Brain microvascular endothelial cell (primary cell): ENCODE measurements at regions not wholly inside any gene's neighbourhood (a gene's known extent, or its start where the extent isn't known, plus 50 kb on each side); places are given as distances from the start of the nearest gene placed in this dataset.
A peak's percentile ranks its signal among the peaks of the same experiment; 100 is the strongest.
"Not testable (repeated sequence)": the region's sequence is repeated elsewhere in the genome, so short reads cannot be mapped to it uniquely, and the experiment has no call there.

Experiments
- DNase-seq: peaks from one replicate; pipeline ENCODE4 v3.0.0-alpha.2; 2020
- H3K27ac ChIP-seq: fragments of 250-450 bp; sonication (Bioruptor Pico); 2 replicates; pipeline ENCODE4 v1.5.1; 2020; ENCODE audit warnings: mild to moderate bottlenecking, moderate library complexity
- H3K27me3 ChIP-seq: fragments of 250-450 bp; sonication (Bioruptor Pico); replicated peaks from 2 replicates; pipeline ENCODE4 v1.5.1; 2020; ENCODE audit warnings: mild to moderate bottlenecking
- H3K36me3 ChIP-seq: fragments of 250-450 bp; sonication (Bioruptor Pico); replicated peaks from 2 replicates; pipeline ENCODE4 v1.5.1; 2020; ENCODE audit warnings: mild to moderate bottlenecking
- H3K4me3 ChIP-seq: 2 replicates; pipeline ENCODE4 v1.5.1; 2011; ENCODE audit warnings: low read depth, mild to moderate bottlenecking, control low read depth, low read length, moderate library complexity
- in situ Hi-C: cut with HindIII; loops from 2 replicates; pipeline ENCODE4 v1.10.0; 2017; ENCODE audit warnings: low sequenced_read_pairs, low pct_ligation_motif_present
- TF ChIP-seq, protein P1 (sequence below): IDR thresholded peaks from 2 replicates; pipeline ENCODE4 v1.5.1; 2011; ENCODE audit warnings: low read depth, mild to moderate bottlenecking, moderate library complexity, low read length, control low read depth, inconsistent platforms; ENCODE audit errors: missing control alignments

DNA sequence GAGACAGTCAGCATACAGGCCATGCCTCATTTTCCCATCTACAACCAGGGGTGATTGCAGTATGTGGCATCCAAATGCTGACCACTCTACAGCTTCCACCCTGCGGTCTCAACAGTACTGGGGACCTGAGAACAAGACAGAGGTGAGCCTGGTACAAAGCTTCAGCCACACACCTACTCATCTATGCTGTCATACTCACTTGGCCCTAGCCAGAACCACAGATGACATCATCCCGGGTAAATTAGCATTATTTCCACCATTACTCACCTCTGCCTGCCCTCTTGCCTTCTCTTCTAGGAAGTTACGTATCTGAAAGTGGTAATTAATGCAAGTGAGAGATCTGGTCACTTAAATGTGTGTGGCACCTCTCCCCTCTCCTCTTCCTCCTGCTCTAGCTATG lies 208.2 kb upstream of the ARL4C start:
- in situ Hi-C loops, result no loop called here
- no peak overlapping the region for H3K27ac ChIP-seq
- TF ChIP-seq, protein P1, sequence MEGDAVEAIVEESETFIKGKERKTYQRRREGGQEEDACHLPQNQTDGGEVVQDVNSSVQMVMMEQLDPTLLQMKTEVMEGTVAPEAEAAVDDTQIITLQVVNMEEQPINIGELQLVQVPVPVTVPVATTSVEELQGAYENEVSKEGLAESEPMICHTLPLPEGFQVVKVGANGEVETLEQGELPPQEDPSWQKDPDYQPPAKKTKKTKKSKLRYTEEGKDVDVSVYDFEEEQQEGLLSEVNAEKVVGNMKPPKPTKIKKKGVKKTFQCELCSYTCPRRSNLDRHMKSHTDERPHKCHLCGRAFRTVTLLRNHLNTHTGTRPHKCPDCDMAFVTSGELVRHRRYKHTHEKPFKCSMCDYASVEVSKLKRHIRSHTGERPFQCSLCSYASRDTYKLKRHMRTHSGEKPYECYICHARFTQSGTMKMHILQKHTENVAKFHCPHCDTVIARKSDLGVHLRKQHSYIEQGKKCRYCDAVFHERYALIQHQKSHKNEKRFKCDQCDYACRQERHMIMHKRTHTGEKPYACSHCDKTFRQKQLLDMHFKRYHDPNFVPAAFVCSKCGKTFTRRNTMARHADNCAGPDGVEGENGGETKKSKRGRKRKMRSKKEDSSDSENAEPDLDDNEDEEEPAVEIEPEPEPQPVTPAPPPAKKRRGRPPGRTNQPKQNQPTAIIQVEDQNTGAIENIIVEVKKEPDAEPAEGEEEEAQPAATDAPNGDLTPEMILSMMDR, result no peak
- peak; percentile 43 for DNase-seq
- H3K4me3 ChIP-seq, result no peak overlapping the region
- no peaks in the 10 kb centered on the region for H3K36me3 ChIP-seq
- no peaks in the 10 kb centered on the region for H3K27me3 ChIP-seq

- no peak overlapping the region for H3K27ac ChIP-seq
- DNase-seq, result no peak
- no peaks in the 10 kb centered on the region for H3K36me3 ChIP-seq
- in situ Hi-C loops, result no loop called here
- TF ChIP-seq, protein P1, result no peak
- no peaks in the 10 kb centered on the region for H3K27me3 ChIP-seq
- no peak overlapping the region for H3K4me3 ChIP-seq
These were observed 206.4 kb upstream of the ARL4C start for GRCh38 chr2:234703258-234703657.

DNA sequence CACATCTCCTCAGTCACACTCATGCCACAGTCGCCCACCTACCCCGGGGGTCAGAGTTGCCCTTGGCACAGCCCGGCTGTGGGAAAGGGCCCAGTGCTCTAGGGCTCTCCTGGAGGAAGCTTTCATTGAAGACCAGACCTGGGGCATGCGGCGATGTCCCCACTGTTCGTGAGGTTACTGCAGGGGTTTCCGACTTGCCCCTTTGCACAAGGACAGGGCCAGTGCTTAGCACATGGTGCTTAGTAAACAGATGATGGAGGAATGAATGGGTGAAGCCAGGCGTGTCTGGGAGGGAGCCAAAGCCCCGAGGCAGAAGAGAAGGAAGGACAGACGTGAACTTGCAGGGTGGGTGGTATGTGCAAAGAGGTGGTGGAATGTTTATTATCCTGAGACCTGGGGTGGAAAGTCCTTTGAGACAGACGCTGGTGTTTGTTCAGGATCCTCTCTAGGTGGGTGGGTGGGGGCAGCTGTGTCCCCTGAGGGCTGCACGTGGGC lies 205.9 kb upstream of the ARL4C start:
- DNase-seq, result no peak
- no peaks in the 10 kb centered on the region for H3K27me3 ChIP-seq
- H3K36me3 ChIP-seq, result no peaks in the 10 kb centered on the region
- no peak overlapping the region for H3K4me3 ChIP-seq
- in situ Hi-C loops, result no loop called here
- TF ChIP-seq, protein P1, result no peak
- H3K27ac ChIP-seq, result no peak overlapping the region

GRCh38 chr2:234701841-234702240 lies 205.0 kb upstream of the ARL4C start:
- no peaks in the 10 kb centered on the region for H3K36me3 ChIP-seq
- no peak overlapping the region for H3K27ac ChIP-seq
- TF ChIP-seq, protein P1, result no peak
- no peak for DNase-seq
- H3K4me3 ChIP-seq, result no peak overlapping the region
- H3K27me3 ChIP-seq, result no peaks in the 10 kb centered on the region
- in situ Hi-C loops, result no loop called here

- DNase-seq, result no peak
- in situ Hi-C loops, result no loop called here
These were observed 204.5 kb upstream of the ARL4C start for GRCh38 chr2:234701421-234701820.

GRCh38 chr2:234699456-234699855 lies 202.6 kb upstream of the ARL4C start:
- Histone ChIP-seq H3K27ac (no peak overlapping the region), H3K4me3 (no peak overlapping the region), H3K36me3 (no peaks in the 10 kb centered on the region), H3K27me3 (no peaks in the 10 kb centered on the region)
- TF ChIP-seq, protein P1, result no peak
- in situ Hi-C loops, result no loop called here
- DNase-seq, result no peak

More at GRCh38 chr2:234701421-234701820, 204.5 kb upstream of the ARL4C start:
- TF ChIP-seq, protein P1, result no peak
- H3K4me3 ChIP-seq, result no peak overlapping the region
- no peak overlapping the region for H3K27ac ChIP-seq
- H3K36me3 ChIP-seq, result no peaks in the 10 kb centered on the region
- H3K27me3 ChIP-seq, result no peaks in the 10 kb centered on the region

- H3K27me3 ChIP-seq, H3K36me3 ChIP-seq, in situ Hi-C loops, H3K4me3 ChIP-seq, H3K27ac ChIP-seq, DNase-seq: not testable (repeated sequence)
These were observed 200.5 kb upstream of the ARL4C start for GRCh38 chr2:234697300-234697876.
